ENCODE measurements at regions not wholly inside any gene's neighbourhood (a gene's known extent, or its start where the extent isn't known, plus 50 kb on each side); places are given as distances from the start of the nearest gene placed in this dataset.

- DNase-seq: no peak
Measured at GRCh38 chr15:101590785-101591184, 61.4 kb downstream of the TM2D3 start.

DNA sequence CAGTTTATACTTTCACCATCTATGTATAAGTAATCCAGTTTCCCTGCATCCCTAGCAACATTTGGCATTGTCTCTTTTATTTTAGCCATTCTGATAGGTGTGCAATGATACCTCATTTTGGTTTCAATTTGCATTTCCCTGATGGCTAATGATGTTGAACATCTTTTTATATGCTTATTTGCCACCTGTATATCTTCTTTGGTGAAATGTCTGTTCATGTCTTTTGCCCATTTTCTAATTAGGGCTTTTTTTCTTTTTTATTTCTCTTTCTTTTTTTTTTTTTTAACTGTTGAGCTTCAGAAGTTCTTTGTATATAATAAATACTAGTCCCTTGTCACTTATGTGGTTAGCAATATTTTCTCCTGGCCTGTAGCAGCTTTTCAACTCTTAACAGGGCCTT, 68.9 kb downstream of the TM2D3 start:
- no peak for DNase-seq

- no peak for DNase-seq
Measured at GRCh38 chr15:101580431-101580830, 71.8 kb downstream of the TM2D3 start.

GRCh38 chr15:101579631-101580163, 72.5 kb downstream of the TM2D3 start:
- DNase-seq: no peak

- peak; percentile 21 for DNase-seq
Measured at GRCh38 chr15:101578443-101578894, 73.7 kb downstream of the TM2D3 start.

DNA sequence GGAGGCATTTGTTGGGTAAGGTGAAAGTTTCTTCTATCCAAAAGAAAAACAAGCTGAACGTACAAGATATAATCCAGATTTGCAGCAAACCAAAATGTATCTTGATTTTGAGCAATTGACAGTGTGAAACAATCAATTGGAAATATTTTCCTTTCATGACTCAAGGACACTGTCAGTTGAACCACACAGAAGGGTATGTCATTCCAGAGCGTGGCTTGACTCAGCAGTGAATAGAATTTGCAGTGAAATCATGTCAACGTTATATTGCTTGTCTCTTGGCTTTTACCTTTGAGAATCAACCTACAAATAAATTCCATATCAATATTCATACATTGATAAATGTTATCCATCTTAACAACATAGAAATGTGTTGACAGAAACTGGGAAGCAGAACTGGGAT, 78.2 kb downstream of the TM2D3 start:
- no peak for DNase-seq

- DNase-seq: no peak
Measured at GRCh38 chr15:101570241-101570640, 80.7 kb upstream of the PCSK6 start.

DNA sequence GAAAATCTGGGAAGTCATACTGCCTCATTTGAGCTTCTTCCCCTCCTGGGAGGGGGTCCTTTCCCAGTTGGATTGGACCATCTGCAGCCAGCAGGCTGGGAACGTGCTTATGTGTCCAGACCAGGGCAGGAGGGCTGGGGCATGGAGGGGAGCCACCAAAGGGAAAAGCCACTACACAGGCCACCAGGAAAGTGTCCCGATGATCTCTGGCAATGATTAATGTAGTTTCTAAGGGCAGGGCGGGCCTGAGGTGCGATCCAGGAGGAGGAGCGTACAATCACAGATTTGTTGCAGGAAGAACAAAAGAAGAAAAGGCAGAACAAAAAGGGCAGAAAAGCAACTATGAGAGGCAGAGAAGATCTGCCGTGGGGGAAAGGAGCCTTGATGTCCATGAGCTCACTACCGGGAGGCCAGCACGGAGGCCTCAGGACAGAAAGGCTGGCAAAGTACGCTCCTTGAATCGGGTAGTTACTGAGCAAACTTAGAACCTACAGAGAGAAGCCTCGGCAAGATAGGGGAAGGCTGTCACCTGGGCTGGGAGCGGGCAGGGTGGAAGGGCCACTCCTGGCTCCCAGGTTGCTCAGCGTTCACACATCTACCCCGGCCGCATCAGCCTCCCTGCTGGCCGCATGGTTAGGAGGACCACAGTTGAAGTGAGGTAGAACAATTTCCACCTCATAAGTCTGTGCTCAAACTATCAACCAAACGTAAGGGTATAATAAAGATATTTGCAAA, 79.5 kb upstream of the PCSK6 start:
- no peak for DNase-seq

- DNase-seq: no peak
Measured at GRCh38 chr15:101568309-101568708, 78.8 kb upstream of the PCSK6 start.

DNA sequence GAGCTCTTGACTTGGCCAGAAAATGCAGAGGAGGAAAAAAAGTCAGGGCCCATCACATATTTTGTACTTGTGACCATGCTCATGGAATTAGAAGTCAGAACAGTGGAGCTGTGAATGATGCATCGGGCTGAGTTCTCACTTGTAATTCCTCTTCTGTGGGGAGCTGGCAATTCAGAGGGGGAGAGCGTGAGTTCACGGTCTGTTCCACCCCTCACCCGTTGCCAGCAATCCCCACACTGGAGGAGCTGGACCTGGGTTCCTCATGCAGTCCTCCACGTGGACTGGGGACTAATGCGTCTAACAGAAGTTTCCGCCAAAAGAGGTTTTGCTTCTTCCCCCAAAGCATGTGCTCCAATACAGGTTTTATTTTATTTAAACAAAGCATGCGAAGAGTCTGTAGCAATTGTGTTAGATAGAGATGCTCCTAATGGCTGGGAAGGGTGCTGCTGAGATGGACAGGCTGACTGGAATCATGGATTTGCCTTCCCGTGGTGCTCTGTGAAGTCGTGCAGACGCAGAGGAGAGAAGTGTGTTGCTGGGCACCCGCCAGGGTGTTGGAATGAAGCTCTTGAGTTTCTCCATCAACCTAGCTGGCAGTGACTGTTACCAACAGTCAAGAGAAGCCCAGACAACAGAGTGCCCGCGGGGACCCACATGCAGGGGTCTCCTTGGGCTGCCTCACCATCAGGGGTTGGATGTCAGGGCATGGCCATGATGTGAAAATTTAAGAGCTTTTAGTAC, 77.4 kb upstream of the PCSK6 start:
- no peak for DNase-seq

- no peak for DNase-seq
Measured at GRCh38 chr15:101565377-101565776, 75.9 kb upstream of the PCSK6 start.

GRCh38 chr15:101563176-101563796, 73.8 kb upstream of the PCSK6 start:
- no peak for DNase-seq

GRCh38 chr15:101562428-101563059, 73.0 kb upstream of the PCSK6 start:
- DNase-seq: no peak

DNA sequence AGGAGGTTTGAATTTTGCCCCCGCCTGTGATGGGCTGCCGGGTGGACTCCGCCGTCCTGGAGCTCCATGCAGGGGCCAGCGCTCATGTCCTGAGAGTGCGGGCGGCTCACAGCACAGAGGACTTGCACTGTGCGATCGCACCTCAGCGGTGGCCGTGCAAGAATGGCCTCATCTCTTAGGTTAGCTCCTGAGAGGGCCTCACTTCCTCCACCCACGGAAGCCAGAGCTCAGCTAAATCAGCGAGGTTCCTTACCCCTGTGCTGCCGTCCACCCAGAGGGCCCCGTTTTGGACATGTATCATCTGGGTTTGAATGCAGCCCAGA, 72.0 kb upstream of the PCSK6 start:
- no peak for DNase-seq

DNA sequence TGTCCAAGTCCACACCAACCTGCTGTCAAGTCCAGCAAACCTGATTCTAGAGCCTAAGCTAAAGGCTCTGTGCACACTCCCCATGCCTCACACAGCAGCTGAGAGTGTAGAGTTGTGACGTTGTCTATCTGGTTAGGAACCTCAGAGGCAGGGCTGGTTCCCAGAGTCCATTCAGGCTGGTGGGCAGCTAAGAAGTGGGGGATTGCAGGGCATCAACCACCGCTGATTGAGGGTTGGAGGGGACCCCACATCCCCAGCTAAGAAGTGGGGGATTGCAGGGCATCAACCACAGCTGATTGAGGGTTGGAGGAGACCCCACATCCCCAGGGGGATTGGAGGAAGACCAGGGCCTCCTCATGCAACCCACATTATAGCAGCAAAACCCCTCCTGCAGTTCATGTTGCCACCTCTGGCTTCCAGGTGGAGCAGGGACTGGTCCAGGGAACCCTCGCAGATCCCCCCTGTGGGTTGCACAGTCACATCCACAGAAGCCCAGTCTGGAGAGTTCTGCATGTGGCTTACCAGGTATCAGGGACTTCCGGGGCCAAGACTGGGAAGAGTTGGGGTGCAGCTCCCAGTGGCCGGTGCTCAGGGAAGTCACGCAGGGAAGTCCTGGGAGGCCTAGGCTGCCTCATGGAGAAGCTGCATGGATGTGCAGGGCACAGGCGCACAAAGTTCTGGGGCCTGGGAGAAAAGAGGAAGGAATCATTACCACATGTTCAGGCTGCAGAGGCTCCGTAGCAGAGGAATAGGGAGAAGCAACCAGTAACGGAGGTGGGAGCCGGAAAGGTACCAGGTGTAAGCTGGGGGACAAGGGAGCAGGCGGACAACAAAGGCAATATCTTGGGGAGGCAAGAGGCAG, 71.4 kb upstream of the PCSK6 start:
- no peak for DNase-seq

DNA sequence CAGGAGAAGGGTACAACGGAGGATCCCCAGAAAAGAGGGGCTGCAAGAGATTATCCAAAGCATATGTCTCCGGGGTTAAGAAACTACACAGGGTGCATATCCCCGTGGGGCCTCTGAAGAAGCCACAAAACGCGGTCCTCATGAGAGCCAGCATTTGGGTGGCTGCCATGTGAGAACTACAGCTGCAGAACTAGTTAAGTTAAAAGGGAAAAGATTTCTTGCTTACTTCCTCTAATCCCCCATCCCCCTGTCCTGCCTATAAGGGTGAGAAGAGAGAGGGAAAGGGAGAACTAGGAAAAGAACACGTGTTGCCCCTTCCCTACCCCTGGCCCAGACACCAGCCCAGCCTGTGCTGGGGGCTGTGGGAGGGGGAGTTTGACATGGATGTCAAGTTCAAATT, 70.4 kb upstream of the PCSK6 start:
- no peak for DNase-seq

- DNase-seq: no peak
Measured at GRCh38 chr15:101558221-101558941, 68.9 kb upstream of the PCSK6 start.

DNA sequence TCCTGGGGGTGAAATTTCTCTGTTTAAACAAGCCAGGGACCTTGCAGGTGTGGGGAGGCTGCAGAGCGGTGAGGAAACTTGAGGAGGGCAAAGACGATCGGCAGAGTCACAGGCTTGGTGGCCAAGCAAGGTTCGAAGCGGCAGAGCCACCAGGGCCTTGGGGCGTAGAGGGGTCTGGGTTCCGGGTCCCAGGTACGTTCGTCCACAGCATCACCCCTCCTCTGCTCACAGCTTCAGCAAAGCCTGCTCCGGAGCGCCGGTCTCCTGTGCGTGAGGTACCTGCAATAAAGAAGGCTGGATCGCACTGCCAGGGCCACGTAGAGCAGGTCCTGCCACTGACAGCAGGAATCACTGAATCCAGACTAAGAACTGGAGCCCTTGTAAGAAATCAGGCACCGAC, 66.8 kb upstream of the PCSK6 start:
- DNase-seq: no peak

GRCh38 chr15:101554115-101554915, 64.8 kb upstream of the PCSK6 start:
- DNase-seq: no peak

- DNase-seq: no peak
Measured at GRCh38 chr15:101551696-101552591, 62.4 kb upstream of the PCSK6 start.
